ENCODE measurements at regions not wholly inside any gene's neighbourhood (a gene's known extent, or its start where the extent isn't known, plus 50 kb on each side); places are given as distances from the start of the nearest gene placed in this dataset.

- no peak for DNase-seq
Measured at GRCh38 chr16:7089751-7090150, 242.9 kb upstream of the RBFOX1 start.

DNA sequence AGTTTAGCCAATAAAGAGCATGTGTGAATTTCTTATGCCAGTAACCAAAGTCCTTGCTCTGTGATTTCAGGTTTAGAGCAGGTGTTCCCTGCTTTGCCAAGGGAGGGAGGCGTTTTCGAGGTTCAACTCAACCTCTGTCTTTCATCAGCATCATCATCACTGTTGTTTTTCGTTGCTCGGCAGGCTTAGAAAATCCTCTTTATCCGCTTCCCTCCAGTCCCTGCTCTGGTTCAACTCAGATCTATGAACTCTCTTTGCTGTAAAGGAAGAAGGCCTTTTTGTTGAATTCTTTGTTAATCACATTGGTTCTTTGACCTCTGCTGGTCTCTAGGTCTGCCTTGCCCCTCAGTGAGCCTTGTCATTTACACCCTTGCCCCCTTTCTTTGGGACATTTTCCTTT, 243.9 kb upstream of the RBFOX1 start:
- no peak for DNase-seq

DNA sequence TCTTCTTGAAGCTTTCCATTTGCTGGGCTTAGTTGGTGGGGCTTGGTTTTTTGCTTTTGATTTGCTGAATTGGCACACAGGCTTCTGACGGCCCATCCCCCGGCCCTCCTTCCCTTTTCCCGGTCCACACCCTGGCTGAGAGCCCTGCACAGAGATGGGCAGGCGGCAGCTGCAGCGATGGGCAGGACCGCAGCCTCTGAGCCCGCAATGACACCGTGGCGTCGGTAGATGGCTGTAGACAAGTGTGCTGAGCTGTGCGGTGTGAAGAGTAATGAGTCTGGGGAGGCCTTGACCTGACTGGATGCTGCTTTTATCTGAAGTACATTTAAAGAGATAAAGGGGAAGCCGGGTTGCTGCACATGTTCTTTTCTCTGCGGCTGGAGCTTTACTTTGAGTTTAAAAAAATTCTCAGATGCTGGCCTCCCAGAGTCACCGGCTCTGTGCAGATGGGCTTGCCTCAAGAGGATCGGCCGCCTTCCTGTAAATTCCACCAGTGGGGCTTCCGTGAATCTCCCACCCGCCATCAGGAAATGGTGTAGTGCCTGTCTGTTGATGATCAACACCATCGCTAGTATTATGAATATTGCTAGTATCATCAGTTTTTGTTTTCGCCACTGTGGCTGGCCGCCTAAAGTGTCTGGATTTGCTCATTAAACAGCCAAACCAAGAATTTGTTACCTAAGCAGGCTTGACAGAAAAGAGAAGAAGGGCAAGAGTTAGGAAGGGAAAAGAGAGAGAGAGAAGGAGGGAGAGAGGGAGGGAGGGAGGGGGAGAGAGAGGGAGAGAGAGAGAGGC, 245.6 kb upstream of the RBFOX1 start:
- no peak for DNase-seq

GRCh38 chr16:7085776-7086175, 246.9 kb upstream of the RBFOX1 start:
- DNase-seq = no peak

DNA sequence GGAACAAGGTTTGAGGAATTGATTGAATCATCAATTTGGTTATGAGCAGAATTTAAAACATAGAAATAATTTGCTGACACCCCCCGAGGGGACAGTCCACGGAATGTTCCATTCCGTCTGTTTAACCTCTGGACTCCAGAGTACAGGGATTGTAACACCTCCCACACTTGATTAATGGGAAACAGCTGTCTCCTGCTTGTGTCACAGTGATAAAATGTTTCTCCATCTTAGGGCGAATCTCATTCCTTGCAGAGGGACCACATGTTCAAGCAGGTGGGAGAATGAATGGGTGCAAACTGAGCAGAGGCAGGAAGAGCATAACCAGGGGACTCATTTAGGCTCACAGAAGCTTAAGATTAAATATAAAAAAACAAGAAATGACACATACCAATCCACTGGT, 249.5 kb upstream of the RBFOX1 start:
- DNase-seq = no peak

- no peak for DNase-seq
Measured at GRCh38 chr16:7077636-7078035, 255.0 kb upstream of the RBFOX1 start.

GRCh38 chr16:7074715-7075114, 257.9 kb upstream of the RBFOX1 start:
- no peak for DNase-seq

- DNase-seq = no peak
Measured at GRCh38 chr16:7057458-7057857, 275.2 kb upstream of the RBFOX1 start.

DNA sequence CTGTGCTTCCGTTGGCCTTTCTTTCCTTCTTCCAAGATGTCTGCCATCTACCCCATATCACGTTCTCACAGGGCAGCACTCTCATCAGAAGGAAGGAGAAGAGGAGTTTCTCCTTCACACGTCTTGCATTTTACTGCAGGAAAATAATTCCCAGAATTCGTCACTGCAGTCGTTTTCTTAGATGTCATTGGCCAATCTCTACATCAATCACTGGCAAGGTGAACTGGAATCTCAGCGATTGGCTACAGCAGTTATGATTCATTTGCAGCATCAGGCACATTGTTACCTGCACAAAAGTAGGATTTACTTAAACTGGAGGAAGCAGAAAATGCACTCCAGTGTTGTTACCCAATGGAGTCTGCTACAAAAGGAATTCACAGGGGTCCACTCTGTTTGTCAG, 277.2 kb upstream of the RBFOX1 start:
- DNase-seq = no peak

- no peak for DNase-seq
Measured at GRCh38 chr16:7051591-7052349, 280.9 kb upstream of the RBFOX1 start.

GRCh38 chr16:7044331-7044730, 288.3 kb upstream of the RBFOX1 start:
- no peak for DNase-seq

DNA sequence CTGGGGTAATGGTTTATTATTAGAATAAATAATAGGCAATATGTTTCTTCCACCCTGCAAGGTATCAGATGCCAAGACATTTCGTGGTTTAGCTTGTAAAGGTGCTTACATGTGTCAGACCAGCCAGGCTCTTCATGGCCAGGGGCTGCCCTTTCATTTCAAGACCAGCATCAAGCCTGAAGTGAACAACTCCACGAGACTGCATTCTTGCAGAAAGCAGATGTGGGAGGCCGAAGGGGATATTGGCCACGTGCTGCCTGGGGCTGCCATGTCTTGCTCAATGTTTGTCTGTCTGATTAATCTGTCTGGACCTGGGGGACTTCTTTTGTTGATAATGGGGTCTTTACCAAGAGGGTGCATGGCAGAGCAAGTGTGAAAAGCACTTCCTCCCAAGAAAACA, 294.2 kb upstream of the RBFOX1 start:
- no peak for DNase-seq

- DNase-seq = no peak
Measured at GRCh38 chr16:7037495-7037894, 295.1 kb upstream of the RBFOX1 start.

DNA sequence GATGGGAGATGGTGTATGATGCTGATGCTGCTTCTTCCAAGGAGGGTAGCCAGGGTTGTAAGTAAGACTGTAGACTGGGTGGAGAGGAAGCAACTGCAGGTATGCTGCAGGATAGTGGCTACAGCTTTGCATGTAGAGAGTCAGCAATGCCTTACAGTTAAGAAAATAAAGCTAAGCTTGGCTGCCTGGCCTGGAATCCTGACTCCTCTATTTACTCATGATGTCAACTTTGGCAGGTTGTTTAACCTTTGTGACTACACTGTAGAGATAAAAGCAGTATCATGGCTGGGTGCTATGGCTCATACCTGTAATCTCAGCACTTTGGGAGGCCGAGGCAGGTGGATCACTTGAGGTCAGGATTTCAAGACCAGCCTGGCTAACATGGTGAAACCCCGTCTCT, 301.6 kb upstream of the RBFOX1 start:
- no peak for DNase-seq

DNA sequence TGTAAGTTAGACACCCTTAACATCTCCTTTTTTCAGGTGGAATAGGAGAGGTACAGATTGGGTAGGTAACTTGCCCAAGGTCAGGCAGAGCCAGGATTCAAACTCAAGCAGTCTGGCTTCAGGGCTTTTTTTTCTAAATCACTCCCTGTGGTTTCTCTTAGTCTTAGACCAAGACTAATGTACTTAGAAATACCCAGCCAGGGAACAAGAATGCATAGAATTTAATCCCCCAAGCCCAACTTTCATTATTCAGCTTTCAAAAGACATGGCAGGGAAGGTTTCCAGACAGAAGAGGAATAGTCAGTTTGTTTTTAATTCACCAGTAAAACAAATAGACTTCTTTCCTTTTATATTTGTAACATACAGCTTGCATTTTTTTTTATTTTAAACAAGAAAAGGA, 305.2 kb upstream of the RBFOX1 start:
- DNase-seq = no peak

GRCh38 chr16:7026639-7027038, 306.0 kb upstream of the RBFOX1 start:
- DNase-seq = no peak

GRCh38 chr16:7025616-7026190, 306.9 kb upstream of the RBFOX1 start:
- no peak for DNase-seq

GRCh38 chr16:7021653-7022275, 310.9 kb upstream of the RBFOX1 start:
- DNase-seq = no peak

- DNase-seq = no peak
Measured at GRCh38 chr16:7017006-7017662, 315.5 kb upstream of the RBFOX1 start.

- DNase-seq = no peak
Measured at GRCh38 chr16:7014756-7015155, 317.9 kb upstream of the RBFOX1 start.

GRCh38 chr16:7013990-7014389, 318.7 kb upstream of the RBFOX1 start:
- DNase-seq = no peak

DNA sequence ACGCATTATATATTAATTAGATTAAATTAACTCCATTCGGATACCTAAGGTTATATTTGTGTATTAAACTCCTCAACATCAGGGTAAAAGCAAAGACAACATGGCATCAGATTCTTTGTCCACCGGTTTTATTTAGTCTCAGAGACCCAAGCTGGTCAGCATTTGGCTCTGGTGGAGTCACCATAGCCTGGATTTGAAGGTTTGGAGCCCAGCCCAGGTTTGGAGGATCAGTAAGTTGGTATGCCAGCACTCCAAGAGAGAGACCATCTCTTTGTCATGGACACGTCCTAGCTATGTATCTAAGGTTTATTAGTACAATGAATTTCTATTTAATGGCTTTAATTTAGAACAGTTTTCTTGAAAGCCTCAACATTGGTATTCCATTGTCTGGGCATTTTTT, 328.4 kb upstream of the RBFOX1 start:
- DNase-seq = no peak

DNA sequence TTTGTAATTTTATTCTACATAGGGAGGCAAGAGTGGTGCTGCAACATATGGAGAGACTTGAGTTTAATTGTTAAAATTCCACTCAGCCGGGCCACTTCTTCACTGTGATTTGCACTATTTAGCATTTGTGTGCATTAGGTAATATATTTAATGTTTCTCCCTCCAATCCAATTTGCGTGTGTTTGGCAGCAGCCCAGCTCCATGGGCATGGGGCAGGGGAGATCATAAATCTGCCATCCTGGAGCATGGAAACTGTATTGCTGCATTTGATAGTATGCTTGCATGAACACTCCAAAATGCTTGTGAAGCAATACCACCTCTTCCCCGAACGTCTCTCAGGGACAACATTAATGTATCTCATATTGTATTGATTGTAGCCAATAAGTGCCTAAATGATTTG, 339.1 kb upstream of the RBFOX1 start:
- DNase-seq = no peak

Data from CD4-positive, alpha-beta T cell treated with Interleukin-10 for 1 hour (primary cell).